HepG2 (cell line): ENCODE measurements at regions not wholly inside any gene's neighbourhood (a gene's known extent, or its start where the extent isn't known, plus 50 kb on each side); places are given as distances from the start of the nearest gene placed in this dataset.

Source experiments
- ATAC-seq: fragments of 200-7000 bp; cut with Tn5 transposase; 3 replicates; pipeline ENCODE4 v1.9.1; 2020; ENCODE audit warnings: mild to moderate bottlenecking, moderate library complexity
- BruUV-seq: library from RNA; stranded (reverse); fragments of 400-500 nt; replicated peaks from 2 replicates; lab custom pipeline; 2021; lab: Mats Ljungman, UMichigan
- CTCF ChIA-PET: fragments of 300-600 bp; formaldehyde crosslinking; extraction: SDS; loops from one replicate; lab custom pipeline; 2021; ENCODE audit warnings: low total read pairs, inconsistent platforms, low intra/inter-chr PET ratio; lab: Yijun Ruan, JAX
- POLR2A ChIA-PET: fragments of 350-600 bp; sonication (Branson Sonifier 250); formaldehyde crosslinking; loops from one replicate; lab custom pipeline; 2020; ENCODE audit warnings: antibody characterized with exemption, inconsistent platforms; lab: Yijun Ruan, JAX
- DNase-seq: peaks from one replicate; pipeline ENCODE4 v3.0.0-alpha.2; 2015; ENCODE audit warnings: low spot score
- FAIRE-seq: peaks from 3 replicates; lab custom pipeline; 2011; peaks lifted over from hg19 to GRCh38; lab: Jason Lieb, UNC
- H2AFZ ChIP-seq: one replicate; pipeline ENCODE4 v1.6.1; 2011; ENCODE audit warnings: low read length, inconsistent platforms
- H3K27ac ChIP-seq: fragments of 300-600 bp; 3 replicates; pipeline ENCODE4 v1.8.0; 2011; ENCODE audit warnings: mixed run types, mild to moderate bottlenecking, mixed read lengths, low read length, inconsistent platforms; ENCODE audit not compliant: insufficient read depth; ENCODE audit errors: extremely low read length
- H3K27me3 ChIP-seq, 2 experiments: fragments of 200-600 bp in 1 of 2; 2 replicates in 1 of 2; 3 replicates in 1 of 2; pipeline versions ENCODE4 v1.6.0 to v1.8.0; 2011; ENCODE audit warnings: low read length in 2 of 2, mild to moderate bottlenecking in 2 of 2, moderate library complexity in 2 of 2, inconsistent platforms in 1 of 2; ENCODE audit not compliant: insufficient read depth in 2 of 2, control insufficient read depth in 1 of 2
- H3K36me3 ChIP-seq, 2 experiments: fragments of 200-600 bp in 1 of 2; replicated peaks in 1 of 2; 2 replicates in 1 of 2; 3 replicates in 1 of 2; pipeline versions ENCODE4 v1.5.1 to v1.8.0; 2011; ENCODE audit warnings: low read length in 2 of 2, inconsistent platforms in 1 of 2; ENCODE audit not compliant: insufficient read depth in 2 of 2, control insufficient read depth in 1 of 2
- H3K4me1 ChIP-seq: 2 replicates; pipeline ENCODE4 v1.5.1; 2012; ENCODE audit warnings: low read length, inconsistent platforms; ENCODE audit not compliant: insufficient read depth
- H3K4me2 ChIP-seq: 2 replicates; pipeline ENCODE4 v1.6.0; 2011; ENCODE audit warnings: low read depth, low read length, inconsistent platforms
- H3K4me3 ChIP-seq, 3 experiments: fragments of 200-600 bp in 1 of 3; sonication (generic), shearing (Covaris generic) in 1 of 3; replicated peaks in 1 of 3; 2 replicates each; pipeline ENCODE4 v1.5.1; 2011 to 2016; ENCODE audit warnings: low read length in 3 of 3, inconsistent platforms in 2 of 3, low read depth in 2 of 3, mild to moderate bottlenecking in 2 of 3, control low read depth in 1 of 3, mixed read lengths in 1 of 3; ENCODE audit not compliant: insufficient read depth in 1 of 3
- H3K79me2 ChIP-seq: one replicate; pipeline ENCODE4 v1.6.1; 2011; ENCODE audit warnings: low read length, inconsistent platforms; ENCODE audit not compliant: insufficient read depth
- H3K9ac ChIP-seq: 2 replicates; pipeline ENCODE4 v1.6.0; 2011; ENCODE audit warnings: mild to moderate bottlenecking, low read depth, low read length, inconsistent platforms; ENCODE audit not compliant: insufficient read depth
- H3K9me3 ChIP-seq: 2 replicates; pipeline ENCODE4 v1.5.1; 2012; ENCODE audit warnings: mild to moderate bottlenecking, low read length
- H4K20me1 ChIP-seq: 2 replicates; pipeline ENCODE4 v1.6.0; 2011; ENCODE audit warnings: inconsistent platforms, mild to moderate bottlenecking, low read length, moderate library complexity; ENCODE audit not compliant: insufficient read depth
- DPF2 ChIP-seq: sonication (generic); formaldehyde crosslinking; IDR thresholded peaks from 2 replicates; pipeline ENCODE4 v1.4.0; 2020; ENCODE audit warnings: mild to moderate bottlenecking, low read depth, missing genetic modification reagents, borderline replicate concordance
- FOXA3 ChIP-seq: IDR thresholded peaks from 2 replicates; pipeline ENCODE4 v1.6.1; 2016; ENCODE audit warnings: missing genetic modification reagents, missing compliant biosample characterization
- HOXA7 ChIP-seq: sonication (generic); formaldehyde crosslinking; IDR thresholded peaks from 2 replicates; pipeline ENCODE4 v1.8.1; 2022; ENCODE audit warnings: mild to moderate bottlenecking, missing genetic modification reagents, moderate library complexity
- MTF1 ChIP-seq: sonication (generic); formaldehyde crosslinking; IDR thresholded peaks from 2 replicates; pipeline ENCODE4 v1.5.0; 2020; ENCODE audit warnings: missing genetic modification reagents
- NFKBIZ ChIP-seq: IDR thresholded peaks from 2 replicates; pipeline ENCODE4 v1.6.1; 2018; ENCODE audit warnings: missing genetic modification reagents, missing compliant biosample characterization
- PTBP1 ChIP-seq: fragments of 200-400 bp; formaldehyde crosslinking; IDR thresholded peaks from 2 replicates; pipeline ENCODE4 v1.6.1; 2018; ENCODE audit warnings: low read length, low read depth; ENCODE audit not compliant: poor library complexity, severe bottlenecking
- RERE ChIP-seq: IDR thresholded peaks from 2 replicates; pipeline ENCODE4 v1.6.1; 2016; ENCODE audit warnings: low read depth, missing genetic modification reagents, missing compliant biosample characterization
- SAP130 ChIP-seq: IDR thresholded peaks from 2 replicates; pipeline ENCODE4 v1.6.1; 2016; ENCODE audit warnings: low read depth
- SMAD3 ChIP-seq: sonication (generic); formaldehyde crosslinking; IDR thresholded peaks from 2 replicates; pipeline ENCODE4 v1.4.0; 2020; ENCODE audit warnings: missing genetic modification reagents
- ZBTB21 ChIP-seq: sonication (generic); formaldehyde crosslinking; IDR thresholded peaks from 2 replicates; pipeline ENCODE4 v1.4.0; 2020; ENCODE audit warnings: missing genetic modification reagents
- ZFP1 ChIP-seq: IDR thresholded peaks from 2 replicates; pipeline ENCODE4 v1.6.1; 2016
- ZFP37 ChIP-seq: sonication (generic); formaldehyde crosslinking; IDR thresholded peaks from 2 replicates; pipeline ENCODE4 v1.4.0; 2020; ENCODE audit warnings: missing genetic modification reagents, borderline replicate concordance
- ZKSCAN1 ChIP-seq: fragments of 150-350 bp; IDR thresholded peaks from 2 replicates; pipeline ENCODE4 v1.6.1; 2014; ENCODE audit warnings: low read length
- ZNF441 ChIP-seq: sonication (generic); formaldehyde crosslinking; IDR thresholded peaks from 2 replicates; pipeline ENCODE4 v1.7.0; 2021; ENCODE audit warnings: missing genetic modification reagents, borderline replicate concordance
- ZNF563 ChIP-seq: sonication (generic); formaldehyde crosslinking; IDR thresholded peaks from 2 replicates; pipeline ENCODE4 v1.8.0; 2022; ENCODE audit warnings: mild to moderate bottlenecking, moderate library complexity, missing genetic modification reagents
- WGBS: methylation state at CpG from one replicate; pipeline ENCODE4 v1.1.6; 2017; ENCODE audit warnings: low lambda C conversion rate; 5-methylcytosine and 5-hydroxymethylcytosine counted together
- in situ Hi-C: cut with HindIII; loops from 2 replicates; pipeline ENCODE4 v1.10.0; 2017; ENCODE audit warnings: low pct_unique_long_range_greater_than_20kb; ENCODE audit not compliant: extremely low pct_ligation_motif_present
- intact Hi-C: fragments of 100-400 bp; cut with micrococcal nuclease; formaldehyde crosslinking; loops from one replicate; pipeline ENCODE4 v1.10.0; 2022; ENCODE audit not compliant: unreplicated experiment

GRCh38 chr12:131458931-131459772 is 251.7 kb upstream of the SFSWAP start:
- Histone ChIP-seq H4K20me1 (no peaks in the 10 kb centered on the region), H3K27ac (no peak overlapping the region), H3K9me3 (no peaks in the 10 kb centered on the region), H3K4me2 (no peak overlapping the region)
- no TSS peak for BruUV-seq
- 3% methylated on average over 6 of the region's 31 CpGs for WGBS
- TF ChIP-seq PTBP1 (no peak), ZKSCAN1 (no peak), ZFP37 (no peak), ZBTB21 (CRISPR knock-in tag) (no peak), SMAD3 (CRISPR knock-in tag) (no peak), ZNF563 (no peak), DPF2 (CRISPR knock-in tag) (no peak), NFKBIZ (CRISPR knock-in tag) (no peak), MTF1 (CRISPR knock-in tag) (no peak), RERE (CRISPR knock-in tag) (no peak), SAP130 (CRISPR knock-in tag) (no peak), FOXA3 (CRISPR knock-in tag) (no peak), ZNF441 (CRISPR knock-in tag) (no peak), HOXA7 (CRISPR knock-in tag) (no peak), ZFP1 (CRISPR knock-in tag) (no peak)
- TF ChIP-seq, all 625 proteins: peak for 0
- H3K4me1 ChIP-seq: no peaks in the 10 kb centered on the region
- H2AFZ ChIP-seq: no peak overlapping the region
- ATAC-seq (no peak), DNase-seq (no peak), FAIRE-seq (no peak)
- in situ Hi-C loops (loop anchor here (10.0 to 25.0 kb wide), 2 partner anchors 354 to 547 kb away; no protein-coding TSS in a partner anchor), intact Hi-C loops (no loop called here)
- H3K27me3 ChIP-seq: peaks cover 6 to 33% of the 10 kb centered on the region in 2 experiments; a peak in 3 of 5 replicates
- ChIA-PET POLR2A (no interaction called here), CTCF (no interaction called here)
- H3K36me3 ChIP-seq: no peaks in the 10 kb centered on the region
- H3K4me3 ChIP-seq: no peak overlapping the region
- no peak overlapping the region for H3K9ac ChIP-seq
- H3K79me2 ChIP-seq: no peaks in the 10 kb centered on the region
